ENCODE measurements at regions not wholly inside any gene's neighbourhood (a gene's known extent, or its start where the extent isn't known, plus 50 kb on each side); places are given as distances from the start of the nearest gene placed in this dataset.

DNA sequence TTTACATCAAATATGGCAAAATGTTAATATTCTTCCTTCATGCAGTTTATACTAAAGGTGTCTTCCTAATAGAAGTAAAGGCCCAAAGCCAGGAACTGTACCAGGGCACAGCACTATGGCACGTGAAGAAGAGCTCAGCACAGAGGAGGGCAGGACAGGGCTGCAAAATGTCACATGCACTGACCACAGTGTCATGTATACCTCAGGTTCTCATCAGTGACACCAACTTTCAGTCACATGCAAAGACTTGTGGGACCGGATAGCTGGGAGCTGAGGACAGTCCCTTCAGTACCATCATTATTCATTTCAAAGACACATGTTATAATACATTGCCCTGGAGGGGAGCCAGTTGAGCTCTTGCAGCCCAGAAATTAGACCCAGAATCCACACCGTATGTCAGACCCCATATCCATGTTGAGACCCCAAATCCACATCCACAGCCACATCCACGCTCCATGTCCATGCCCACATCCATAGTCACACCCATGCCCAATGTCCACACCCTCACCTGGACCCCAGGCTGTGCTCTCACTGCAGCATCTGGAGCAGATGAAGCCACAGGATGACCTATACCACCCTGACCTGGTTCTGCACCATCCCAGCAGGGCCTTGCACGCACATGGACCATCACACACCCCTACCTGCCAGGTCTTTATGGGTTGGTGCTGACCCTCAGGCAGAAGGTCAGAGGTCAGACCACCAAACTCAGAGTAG is 111.8 kb downstream of the TUBA3C start:
- Histone ChIP-seq H3K27ac (ENCODE audit: low read depth, low read length) (no peak overlapping the region), H3K36me3 (ENCODE audit: control insufficient read depth in 1 of 2, insufficient read depth in 2 of 2, low read length in 2 of 2) (no peaks in the 10 kb centered on the region), H2AFZ (ENCODE audit: low read depth, low read length, poor library complexity, severe bottlenecking) (no peak overlapping the region), H4K20me1 (ENCODE audit: insufficient read depth) (no peaks in the 10 kb centered on the region), H3K4me3 (replicated peaks in 1 of 2; ENCODE audit: low read depth in 1 of 2, low read length in 2 of 2) (no peak overlapping the region), H3K9ac (ENCODE audit: low read length) (no peak overlapping the region), H3K4me1 (ENCODE audit: control insufficient read depth in 1 of 2, insufficient read depth in 2 of 2, low read length in 2 of 2) (no peaks in the 10 kb centered on the region), H3K79me2 (ENCODE audit: insufficient read depth, low read length) (no peaks in the 10 kb centered on the region), H3K27me3 (ENCODE audit: insufficient read depth, low read length) (no peaks in the 10 kb centered on the region), H3K4me2 (ENCODE audit: low read length) (no peak overlapping the region), H3K9me3 (ENCODE audit: control insufficient read depth in 1 of 2, insufficient read depth in 1 of 2, low read depth in 1 of 2, low read length in 2 of 2) (peaks cover under 1 to 25% of the 10 kb centered on the region in 2 experiments; a peak in 2 of 4 replicates), H3K9me2 (ENCODE audit: insufficient read depth) (no peaks in the 10 kb centered on the region)
- no TSS peak for BruUV-seq (replicated peaks)
- CTCF ChIA-PET: no interaction called here
- POLR2A ChIA-PET: no interaction called here
- TF ChIP-seq CEBPB (IDR thresholded peaks at IDR 0.05; ENCODE audit: low read depth): no peak
- no peak for TF ChIP-seq ZFX (IDR thresholded peaks at IDR 0.05)
- TF ChIP-seq CBX3 (IDR thresholded peaks at IDR 0.05; ENCODE audit: low read depth): no peak
- TF ChIP-seq EGR1 (IDR thresholded peaks at IDR 0.05; ENCODE audit: low read depth): no peak
- TF ChIP-seq SIN3A (IDR thresholded peaks at IDR 0.05; ENCODE audit: low read depth): no peak
- TF ChIP-seq, protein P1, sequence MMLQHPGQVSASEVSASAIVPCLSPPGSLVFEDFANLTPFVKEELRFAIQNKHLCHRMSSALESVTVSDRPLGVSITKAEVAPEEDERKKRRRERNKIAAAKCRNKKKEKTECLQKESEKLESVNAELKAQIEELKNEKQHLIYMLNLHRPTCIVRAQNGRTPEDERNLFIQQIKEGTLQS (IDR thresholded peaks at IDR 0.05): no peak
- TF ChIP-seq, protein P2, sequence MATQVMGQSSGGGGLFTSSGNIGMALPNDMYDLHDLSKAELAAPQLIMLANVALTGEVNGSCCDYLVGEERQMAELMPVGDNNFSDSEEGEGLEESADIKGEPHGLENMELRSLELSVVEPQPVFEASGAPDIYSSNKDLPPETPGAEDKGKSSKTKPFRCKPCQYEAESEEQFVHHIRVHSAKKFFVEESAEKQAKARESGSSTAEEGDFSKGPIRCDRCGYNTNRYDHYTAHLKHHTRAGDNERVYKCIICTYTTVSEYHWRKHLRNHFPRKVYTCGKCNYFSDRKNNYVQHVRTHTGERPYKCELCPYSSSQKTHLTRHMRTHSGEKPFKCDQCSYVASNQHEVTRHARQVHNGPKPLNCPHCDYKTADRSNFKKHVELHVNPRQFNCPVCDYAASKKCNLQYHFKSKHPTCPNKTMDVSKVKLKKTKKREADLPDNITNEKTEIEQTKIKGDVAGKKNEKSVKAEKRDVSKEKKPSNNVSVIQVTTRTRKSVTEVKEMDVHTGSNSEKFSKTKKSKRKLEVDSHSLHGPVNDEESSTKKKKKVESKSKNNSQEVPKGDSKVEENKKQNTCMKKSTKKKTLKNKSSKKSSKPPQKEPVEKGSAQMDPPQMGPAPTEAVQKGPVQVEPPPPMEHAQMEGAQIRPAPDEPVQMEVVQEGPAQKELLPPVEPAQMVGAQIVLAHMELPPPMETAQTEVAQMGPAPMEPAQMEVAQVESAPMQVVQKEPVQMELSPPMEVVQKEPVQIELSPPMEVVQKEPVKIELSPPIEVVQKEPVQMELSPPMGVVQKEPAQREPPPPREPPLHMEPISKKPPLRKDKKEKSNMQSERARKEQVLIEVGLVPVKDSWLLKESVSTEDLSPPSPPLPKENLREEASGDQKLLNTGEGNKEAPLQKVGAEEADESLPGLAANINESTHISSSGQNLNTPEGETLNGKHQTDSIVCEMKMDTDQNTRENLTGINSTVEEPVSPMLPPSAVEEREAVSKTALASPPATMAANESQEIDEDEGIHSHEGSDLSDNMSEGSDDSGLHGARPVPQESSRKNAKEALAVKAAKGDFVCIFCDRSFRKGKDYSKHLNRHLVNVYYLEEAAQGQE (IDR thresholded peaks at IDR 0.05; ENCODE audit: low read depth): no peak
- TF ChIP-seq ZNF274 (IDR thresholded peaks at IDR 0.05; ENCODE audit: low read depth, low read length): no peak
- no peak for TF ChIP-seq SRF (IDR thresholded peaks at IDR 0.05; ENCODE audit: low read depth)
- no peak for TF ChIP-seq ELF1 (IDR thresholded peaks at IDR 0.05; ENCODE audit: borderline replicate concordance, low read depth)
- TF ChIP-seq, protein P3, sequence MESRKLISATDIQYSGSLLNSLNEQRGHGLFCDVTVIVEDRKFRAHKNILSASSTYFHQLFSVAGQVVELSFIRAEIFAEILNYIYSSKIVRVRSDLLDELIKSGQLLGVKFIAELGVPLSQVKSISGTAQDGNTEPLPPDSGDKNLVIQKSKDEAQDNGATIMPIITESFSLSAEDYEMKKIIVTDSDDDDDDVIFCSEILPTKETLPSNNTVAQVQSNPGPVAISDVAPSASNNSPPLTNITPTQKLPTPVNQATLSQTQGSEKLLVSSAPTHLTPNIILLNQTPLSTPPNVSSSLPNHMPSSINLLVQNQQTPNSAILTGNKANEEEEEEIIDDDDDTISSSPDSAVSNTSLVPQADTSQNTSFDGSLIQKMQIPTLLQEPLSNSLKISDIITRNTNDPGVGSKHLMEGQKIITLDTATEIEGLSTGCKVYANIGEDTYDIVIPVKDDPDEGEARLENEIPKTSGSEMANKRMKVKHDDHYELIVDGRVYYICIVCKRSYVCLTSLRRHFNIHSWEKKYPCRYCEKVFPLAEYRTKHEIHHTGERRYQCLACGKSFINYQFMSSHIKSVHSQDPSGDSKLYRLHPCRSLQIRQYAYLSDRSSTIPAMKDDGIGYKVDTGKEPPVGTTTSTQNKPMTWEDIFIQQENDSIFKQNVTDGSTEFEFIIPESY (IDR thresholded peaks at IDR 0.05; ENCODE audit: extremely low read depth, insufficient replicate concordance, low read length): no peak
- TF ChIP-seq SP1 (IDR thresholded peaks at IDR 0.05; ENCODE audit: low read depth): no peak
- no peak for TF ChIP-seq TCF7L2 (IDR thresholded peaks at IDR 0.05; ENCODE audit: borderline replicate concordance, extremely low read depth, insufficient read depth, insufficient read length)
- TF ChIP-seq, protein P4, sequence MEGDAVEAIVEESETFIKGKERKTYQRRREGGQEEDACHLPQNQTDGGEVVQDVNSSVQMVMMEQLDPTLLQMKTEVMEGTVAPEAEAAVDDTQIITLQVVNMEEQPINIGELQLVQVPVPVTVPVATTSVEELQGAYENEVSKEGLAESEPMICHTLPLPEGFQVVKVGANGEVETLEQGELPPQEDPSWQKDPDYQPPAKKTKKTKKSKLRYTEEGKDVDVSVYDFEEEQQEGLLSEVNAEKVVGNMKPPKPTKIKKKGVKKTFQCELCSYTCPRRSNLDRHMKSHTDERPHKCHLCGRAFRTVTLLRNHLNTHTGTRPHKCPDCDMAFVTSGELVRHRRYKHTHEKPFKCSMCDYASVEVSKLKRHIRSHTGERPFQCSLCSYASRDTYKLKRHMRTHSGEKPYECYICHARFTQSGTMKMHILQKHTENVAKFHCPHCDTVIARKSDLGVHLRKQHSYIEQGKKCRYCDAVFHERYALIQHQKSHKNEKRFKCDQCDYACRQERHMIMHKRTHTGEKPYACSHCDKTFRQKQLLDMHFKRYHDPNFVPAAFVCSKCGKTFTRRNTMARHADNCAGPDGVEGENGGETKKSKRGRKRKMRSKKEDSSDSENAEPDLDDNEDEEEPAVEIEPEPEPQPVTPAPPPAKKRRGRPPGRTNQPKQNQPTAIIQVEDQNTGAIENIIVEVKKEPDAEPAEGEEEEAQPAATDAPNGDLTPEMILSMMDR (IDR thresholded peaks at IDR 0.05 in 2 of 3, conservative IDR thresholded peaks at IDR 0.05 in 1 of 3; ENCODE audit: borderline replicate concordance in 1 of 3, insufficient read depth in 1 of 3, low read depth in 2 of 3, low read length in 2 of 3): no peak
- no peak for TF ChIP-seq RAD21 (IDR thresholded peaks at IDR 0.05; ENCODE audit: low read depth)
- intact Hi-C loops (cut with micrococcal nuclease): no loop called here
- ATAC-seq (no peak), DNase-seq (ENCODE audit: low read depth, low spot score) (no peak)
- RAD21 ChIA-PET (ENCODE audit: low non-redundant PET in 1 of 2, low total read pairs in 2 of 2, uncharacterized antibody in 2 of 2, unreplicated experiment in 2 of 2): no interaction called here

All from HCT116 (cell line).